AG04450 (cell line): ENCODE measurements at regions not wholly inside any gene's neighbourhood (a gene's known extent, or its start where the extent isn't known, plus 50 kb on each side); places are given as distances from the start of the nearest gene placed in this dataset.

Experiments used
- CTCF ChIA-PET: fragments of 300-600, 350-600 bp; formaldehyde crosslinking; extraction: SDS; loops from one replicate; lab custom pipeline; 2022; ENCODE audit warnings: antibody characterized with exemption, inconsistent platforms; lab: Charles Lee
- POLR2A ChIA-PET: fragments of 350-600 bp; formaldehyde crosslinking; extraction: SDS; loops from one replicate; lab custom pipeline; 2021; ENCODE audit warnings: antibody characterized with exemption, inconsistent platforms; lab: Yijun Ruan, JAX
- DNase-seq: peaks from one replicate; pipeline ENCODE4 v3.0.0-alpha.2; 2011; ENCODE audit warnings: low read depth, low spot score
- H3K27ac ChIP-seq: one replicate; pipeline ENCODE4 v1.5.1; 2012; ENCODE audit warnings: low read depth, low read length, control low read depth
- H3K27me3 ChIP-seq: one replicate; pipeline ENCODE4 v1.6.0; 2012; ENCODE audit warnings: low read length; ENCODE audit not compliant: control insufficient read depth, insufficient read depth
- H3K4me3 ChIP-seq: 2 replicates; pipeline ENCODE4 v1.5.1; 2011; ENCODE audit warnings: mild to moderate bottlenecking, low read depth, low read length, control low read depth
- H3K9me3 ChIP-seq: 2 replicates; pipeline ENCODE4 v1.5.1; 2012; ENCODE audit warnings: low read length; ENCODE audit not compliant: control insufficient read depth, insufficient read depth
- CTCF ChIP-seq: IDR thresholded peaks from 2 replicates; pipeline ENCODE4 v1.5.1; 2011; ENCODE audit warnings: low read depth, low read length, control low read depth, inconsistent platforms

GRCh38 chr3:102682741-102683140 lies 247.9 kb downstream of the ZPLD1 start:
- no peak overlapping the region for H3K27ac ChIP-seq
- CTCF ChIA-PET = no interaction called here
- no peak for TF ChIP-seq CTCF
- no peak for DNase-seq
- no peaks in the 10 kb centered on the region for H3K9me3 ChIP-seq
- no peaks in the 10 kb centered on the region for H3K27me3 ChIP-seq
- POLR2A ChIA-PET = no interaction called here
- no peak overlapping the region for H3K4me3 ChIP-seq

GRCh38 chr3:102686792-102687191 lies 252.0 kb downstream of the ZPLD1 start:
- H3K4me3 ChIP-seq = no peak overlapping the region
- H3K27ac ChIP-seq = no peak overlapping the region
- no peak for TF ChIP-seq CTCF
- peaks cover 2% of the 10 kb centered on the region for H3K27me3 ChIP-seq
- ChIA-PET CTCF (interaction anchor here (1.0 to 7.5 kb wide), 2 partner anchors 8 to 14 kb away, joined by 4 to 67 read pairs; no protein-coding TSS in a partner anchor), POLR2A (no interaction called here)
- H3K9me3 ChIP-seq = no peaks in the 10 kb centered on the region
- DNase-seq = no peak

- Histone ChIP-seq H3K27ac (no peak overlapping the region), H3K27me3 (peaks cover 2% of the 10 kb centered on the region), H3K4me3 (no peak overlapping the region), H3K9me3 (no peaks in the 10 kb centered on the region)
- no peak for TF ChIP-seq CTCF
- no peak for DNase-seq
- POLR2A ChIA-PET = no interaction called here
- CTCF ChIA-PET = interaction anchor here (7.5 kb wide), 1 partner anchor 15 kb away, joined by 67 read pairs; no protein-coding TSS in a partner anchor
Measured at GRCh38 chr3:102687851-102688555, 253.2 kb downstream of the ZPLD1 start.

- peaks cover 2% of the 10 kb centered on the region for H3K27me3 ChIP-seq
- CTCF ChIA-PET = interaction anchor here (7.5 kb wide), 1 partner anchor 16 kb away, joined by 67 read pairs; no protein-coding TSS in a partner anchor
- no peak overlapping the region for H3K4me3 ChIP-seq
- TF ChIP-seq CTCF = no peak
- DNase-seq = no peak
- POLR2A ChIA-PET = no interaction called here
- H3K9me3 ChIP-seq = no peaks in the 10 kb centered on the region
- no peak overlapping the region for H3K27ac ChIP-seq
Measured at GRCh38 chr3:102688556-102688930, 253.7 kb downstream of the ZPLD1 start.

GRCh38 chr3:102691507-102691906 lies 256.7 kb downstream of the ZPLD1 start:
- no peak overlapping the region for H3K27ac ChIP-seq
- no peaks in the 10 kb centered on the region for H3K9me3 ChIP-seq
- ChIA-PET POLR2A (no interaction called here), CTCF (interaction anchor here (7.5 kb wide), 1 partner anchor 19 kb away, joined by 67 read pairs; no protein-coding TSS in a partner anchor)
- H3K4me3 ChIP-seq = no peak overlapping the region
- H3K27me3 ChIP-seq = peaks cover 2% of the 10 kb centered on the region
- no peak for TF ChIP-seq CTCF
- no peak for DNase-seq
